ENCODE measurements at regions not wholly inside any gene's neighbourhood (a gene's known extent, or its start where the extent isn't known, plus 50 kb on each side); places are given as distances from the start of the nearest gene placed in this dataset.

DNA sequence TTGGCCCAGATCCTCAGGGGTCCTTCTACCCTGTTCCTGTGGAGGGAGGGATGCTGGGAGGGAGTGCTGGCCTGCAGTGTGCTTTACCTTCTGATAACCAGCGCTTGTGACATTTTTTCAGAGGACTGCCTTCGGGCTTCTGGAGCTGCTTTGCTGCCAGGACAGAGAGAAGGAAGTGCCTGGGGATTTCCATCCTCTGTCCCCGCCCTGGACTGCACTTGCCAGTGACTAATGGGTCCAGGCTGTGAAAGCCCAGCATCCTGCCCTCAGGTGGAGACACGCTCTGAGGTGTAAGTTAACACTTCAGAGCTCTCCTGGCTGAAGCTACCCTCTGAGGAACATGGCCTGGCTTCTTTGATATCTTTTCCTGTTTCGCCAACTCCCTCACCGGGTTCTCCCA is 158.7 kb upstream of the SYT13 start:
- no peaks in the 10 kb centered on the region for H3K27me3 ChIP-seq (ENCODE audit: insufficient read depth, poor library complexity, severe bottlenecking)
- no peak overlapping the region for H3K27ac ChIP-seq (replicated peaks)
- no peak overlapping the region for H3K4me3 ChIP-seq (replicated peaks; ENCODE audit: insufficient read depth, low read length)
- TF ChIP-seq REST (IDR thresholded peaks at IDR 0.05; ENCODE audit: insufficient replicate concordance, low read depth) = no peak
- no peak for TF ChIP-seq GABPA (IDR thresholded peaks at IDR 0.05; ENCODE audit: low read depth)
- no peak for TF ChIP-seq POLR2AphosphoS5 (IDR thresholded peaks at IDR 0.05; ENCODE audit: low read depth)
- TF ChIP-seq CTCF (IDR thresholded peaks at IDR 0.05; ENCODE audit: insufficient read depth, low read length) = no peak
- TF ChIP-seq SPI1 (IDR thresholded peaks at IDR 0.05; ENCODE audit: borderline replicate concordance, low read depth) = no peak
- no peak for DNase-seq (ENCODE audit: low read depth in 1 of 2, low spot score in 1 of 2)

GRCh38 chr11:45440111-45440510 is 154.0 kb upstream of the SYT13 start:
- no peak for TF ChIP-seq REST (IDR thresholded peaks at IDR 0.05; ENCODE audit: insufficient replicate concordance, low read depth)
- TF ChIP-seq POLR2AphosphoS5 (IDR thresholded peaks at IDR 0.05; ENCODE audit: low read depth) = no peak
- no peak for TF ChIP-seq SPI1 (IDR thresholded peaks at IDR 0.05; ENCODE audit: borderline replicate concordance, low read depth)
- TF ChIP-seq GABPA (IDR thresholded peaks at IDR 0.05; ENCODE audit: low read depth) = no peak
- TF ChIP-seq CTCF (IDR thresholded peaks at IDR 0.05; ENCODE audit: insufficient read depth, low read length) = no peak
- Histone ChIP-seq H3K4me3 (replicated peaks; ENCODE audit: insufficient read depth, low read length) (no peak overlapping the region), H3K27me3 (ENCODE audit: insufficient read depth, poor library complexity, severe bottlenecking) (no peaks in the 10 kb centered on the region), H3K27ac (replicated peaks) (no peak overlapping the region)
- no peak for DNase-seq (ENCODE audit: low read depth in 1 of 2, low spot score in 1 of 2)

DNA sequence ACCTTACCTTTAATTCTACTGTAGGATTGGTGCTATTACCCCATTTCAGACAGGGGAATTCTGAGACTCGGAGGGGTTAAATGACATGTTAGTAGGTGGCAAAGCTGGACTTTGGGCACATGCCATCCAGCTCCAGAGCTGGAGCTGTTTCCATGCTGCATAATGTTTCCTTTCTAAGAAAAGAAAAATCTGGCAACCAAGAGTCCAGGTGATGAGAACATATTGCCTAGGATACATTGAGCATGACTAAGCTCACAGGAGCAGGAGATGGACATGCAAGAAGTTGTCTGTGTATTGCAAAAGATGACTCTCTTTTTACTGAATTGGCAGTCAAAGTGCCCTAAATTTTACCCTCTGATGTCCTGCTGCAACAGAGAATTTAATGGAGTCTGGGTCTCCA is 150.8 kb upstream of the SYT13 start:
- peaks cover 3% of the 10 kb centered on the region for H3K27me3 ChIP-seq (ENCODE audit: insufficient read depth, poor library complexity, severe bottlenecking)
- H3K27ac ChIP-seq (replicated peaks) = no peak overlapping the region
- H3K4me3 ChIP-seq (replicated peaks; ENCODE audit: insufficient read depth, low read length) = no peak overlapping the region
- DNase-seq (ENCODE audit: low read depth in 1 of 2, low spot score in 1 of 2) = no peak
- TF ChIP-seq SPI1 (IDR thresholded peaks at IDR 0.05; ENCODE audit: borderline replicate concordance, low read depth) = no peak
- TF ChIP-seq CTCF (IDR thresholded peaks at IDR 0.05; ENCODE audit: insufficient read depth, low read length) = no peak
- no peak for TF ChIP-seq REST (IDR thresholded peaks at IDR 0.05; ENCODE audit: insufficient replicate concordance, low read depth)
- no peak for TF ChIP-seq POLR2AphosphoS5 (IDR thresholded peaks at IDR 0.05; ENCODE audit: low read depth)
- TF ChIP-seq GABPA (IDR thresholded peaks at IDR 0.05; ENCODE audit: low read depth) = no peak

Measured in HL-60 (cell line).